HAP-1 (cell line): ENCODE measurements at regions not wholly inside any gene's neighbourhood (a gene's known extent, or its start where the extent isn't known, plus 50 kb on each side); places are given as distances from the start of the nearest gene placed in this dataset.
A peak's percentile ranks its signal among the peaks of the same experiment; 100 is the strongest.

Source experiments
- DNase-seq, 2 experiments: peaks; one replicate each; pipeline ENCODE4 v3.0.0-alpha.2; 2016 to 2020; ENCODE audit warnings: low spot score in 2 of 2
- H3K27me3 ChIP-seq: fragments of 250-450 bp; sonication (Bioruptor Pico); 2 replicates; pipeline ENCODE4 v1.5.1; 2020; ENCODE audit warnings: low read depth, mild to moderate bottlenecking, moderate library complexity
- H3K36me3 ChIP-seq: fragments of 250-450 bp; sonication (Bioruptor Pico); replicated peaks from 2 replicates; pipeline ENCODE4 v1.5.1; 2020; ENCODE audit warnings: mild to moderate bottlenecking
- H3K4me1 ChIP-seq: fragments of 250-450 bp; sonication (Bioruptor Pico); 2 replicates; pipeline ENCODE4 v1.5.1; 2020; ENCODE audit warnings: mild to moderate bottlenecking
- H3K4me3 ChIP-seq: fragments of 250-450 bp; sonication (Bioruptor Pico); 2 replicates; pipeline ENCODE4 v1.5.1; 2020; ENCODE audit warnings: mild to moderate bottlenecking, moderate library complexity
- H3K9me3 ChIP-seq: fragments of 250-450 bp; sonication (Bioruptor Pico); 2 replicates; pipeline ENCODE4 v1.5.1; 2020; ENCODE audit warnings: mild to moderate bottlenecking, moderate library complexity
- in situ Hi-C: fragments of 300-500 bp; cut with MboI; formaldehyde crosslinking; loops from 3 replicates; pipeline ENCODE4 v1.14.3; 2020; ENCODE audit warnings: low sequenced_read_pairs, inconsistent platforms, mixed read lengths

DNA sequence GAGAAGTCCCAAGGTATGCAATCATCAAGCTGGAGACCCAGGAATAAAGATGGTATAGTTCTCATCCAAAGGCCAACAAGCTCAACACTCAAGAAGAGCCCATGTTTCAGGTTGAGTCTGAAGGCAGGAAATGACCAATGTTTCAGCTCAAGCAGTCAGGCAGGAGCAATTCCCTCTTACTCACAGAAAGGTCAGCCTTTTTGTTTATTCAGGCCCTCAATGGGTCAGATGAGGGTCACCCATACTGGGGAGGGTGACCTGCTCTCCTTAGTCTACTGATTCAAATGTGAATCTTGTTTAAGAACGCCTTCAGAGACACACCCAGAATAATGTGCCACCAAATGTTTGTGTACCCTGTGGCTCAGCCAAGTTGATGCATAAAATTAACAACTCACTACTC is 262.4 kb downstream of the USP25 start:
- Histone ChIP-seq H3K27me3 (no peaks in the 10 kb centered on the region), H3K36me3 (no peaks in the 10 kb centered on the region), H3K4me3 (no peak overlapping the region), H3K9me3 (no peaks in the 10 kb centered on the region), H3K4me1 (peaks cover under 1% of the 10 kb centered on the region)
- DNase-seq = no peak
- in situ Hi-C loops = no loop called here

DNA sequence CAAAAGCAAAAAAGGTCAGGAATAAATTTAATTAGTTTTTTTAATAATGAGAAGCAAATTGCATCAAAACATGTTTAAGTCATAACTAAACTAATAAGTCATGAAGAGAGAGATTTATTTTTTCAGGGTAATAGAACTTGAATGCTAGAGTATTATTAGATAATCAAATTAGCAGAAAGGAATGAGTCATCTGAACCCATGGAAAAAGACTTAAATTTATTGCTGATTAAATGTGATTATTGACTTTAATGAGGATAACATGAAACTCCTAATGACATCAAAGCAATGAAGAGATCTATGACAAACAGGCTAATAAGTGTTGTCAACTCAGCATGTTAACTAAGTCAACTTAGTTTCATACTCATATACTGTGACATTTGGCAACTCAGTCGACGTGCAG is 264.2 kb downstream of the USP25 start:
- H3K4me3 ChIP-seq = no peak overlapping the region
- no peaks in the 10 kb centered on the region for H3K27me3 ChIP-seq
- in situ Hi-C loops = no loop called here
- peaks cover 11% of the 10 kb centered on the region for H3K4me1 ChIP-seq
- no peak for DNase-seq
- no peaks in the 10 kb centered on the region for H3K36me3 ChIP-seq
- no peaks in the 10 kb centered on the region for H3K9me3 ChIP-seq

DNA sequence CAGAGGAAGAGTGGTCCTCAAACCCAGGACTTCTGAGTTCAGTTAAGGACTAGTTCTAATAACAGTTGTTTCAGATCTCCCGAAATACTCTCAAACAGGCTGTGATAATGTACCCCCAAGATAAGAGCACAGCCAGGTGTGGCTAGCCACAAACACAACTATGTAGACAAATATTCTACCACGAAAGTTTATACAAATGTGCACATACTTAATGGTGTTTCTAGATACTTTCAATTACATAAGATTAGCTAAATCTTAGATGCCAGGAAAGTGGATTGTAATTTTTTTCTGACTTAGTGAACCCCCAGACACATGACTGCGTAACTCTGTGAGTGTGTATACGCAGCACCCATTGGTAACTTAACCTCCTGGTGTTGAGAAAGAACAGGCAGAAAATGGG is 270.0 kb downstream of the USP25 start:
- no peak for DNase-seq
- Histone ChIP-seq H3K27me3 (no peaks in the 10 kb centered on the region), H3K4me1 (peaks cover 11% of the 10 kb centered on the region), H3K4me3 (no peak overlapping the region), H3K36me3 (no peaks in the 10 kb centered on the region), H3K9me3 (no peaks in the 10 kb centered on the region)
- in situ Hi-C loops = no loop called here

DNA sequence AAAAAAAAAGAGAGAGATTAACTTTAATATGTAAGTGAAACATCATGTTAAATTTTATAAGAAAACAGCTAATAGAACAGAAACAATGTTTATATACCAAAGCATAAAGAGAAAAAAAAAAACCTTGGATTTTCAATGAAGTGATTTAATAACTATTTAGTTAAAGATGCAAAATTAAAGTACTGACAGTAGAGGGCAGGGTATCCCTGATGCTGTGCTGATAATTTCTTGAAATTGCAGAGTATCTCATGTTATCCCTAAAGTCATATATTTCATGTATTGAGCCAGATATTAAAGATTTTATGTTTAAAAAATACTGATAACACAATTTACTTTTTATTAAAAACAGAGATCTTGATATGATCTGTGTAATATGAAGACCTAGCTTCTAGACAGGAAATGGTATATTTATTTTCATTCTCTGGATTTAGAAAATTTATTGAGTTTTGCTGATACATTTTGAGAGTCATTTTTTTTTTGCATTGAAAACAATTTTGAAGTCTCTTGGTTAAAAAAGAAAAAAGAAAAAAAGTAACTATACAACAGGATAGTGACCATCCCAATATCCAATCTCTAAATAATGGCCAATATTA is 273.2 kb downstream of the USP25 start:
- in situ Hi-C loops = no loop called here
- peak in 1 of 2 experiments; percentile 32 for DNase-seq

DNA sequence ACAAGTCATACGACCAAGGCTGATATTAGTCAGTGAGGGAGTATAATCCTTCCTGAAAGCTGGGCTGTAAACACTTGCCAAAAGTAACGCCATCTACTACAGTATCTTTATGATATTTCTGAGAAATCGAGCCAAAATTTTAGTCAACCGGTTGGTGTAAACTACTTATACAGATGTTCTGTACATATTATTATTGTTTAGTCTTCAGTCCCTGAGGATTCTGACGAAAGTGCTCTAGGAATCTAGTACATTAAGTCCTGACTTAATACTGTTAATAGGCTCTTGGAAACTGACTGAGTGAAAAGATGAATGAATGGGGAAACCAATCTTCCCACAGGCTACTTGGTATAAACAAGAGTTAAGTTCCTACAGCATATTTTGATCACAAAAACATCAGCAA is 274.3 kb downstream of the USP25 start:
- no peak for DNase-seq
- in situ Hi-C loops = no loop called here
- H3K9me3 ChIP-seq = no peaks in the 10 kb centered on the region
- no peaks in the 10 kb centered on the region for H3K4me1 ChIP-seq
- no peak overlapping the region for H3K4me3 ChIP-seq
- H3K27me3 ChIP-seq = no peaks in the 10 kb centered on the region
- no peaks in the 10 kb centered on the region for H3K36me3 ChIP-seq

More for the DNA sequence above, 273.2 kb downstream of the USP25 start:
- Histone ChIP-seq H3K4me3 (no peak overlapping the region), H3K9me3 (no peaks in the 10 kb centered on the region), H3K36me3 (no peaks in the 10 kb centered on the region), H3K4me1 (peaks cover 2% of the 10 kb centered on the region), H3K27me3 (no peaks in the 10 kb centered on the region)

DNA sequence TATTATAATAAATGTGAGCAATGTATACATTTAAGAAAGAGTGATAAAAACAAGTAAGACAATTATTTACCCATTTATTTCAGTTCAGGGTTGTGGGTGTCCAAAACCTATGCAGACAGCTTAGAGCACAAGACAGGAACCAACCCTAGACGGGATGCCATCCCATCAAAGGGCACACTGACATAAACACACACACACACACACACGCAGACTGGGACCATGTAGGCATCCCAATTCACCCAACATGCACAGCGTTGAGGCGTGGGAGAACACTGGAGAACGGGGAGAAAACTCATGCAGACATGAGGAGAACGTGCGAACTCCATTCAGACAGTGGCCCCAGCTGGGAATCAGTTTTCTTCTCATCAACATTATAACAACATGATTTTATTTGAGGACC is 274.7 kb downstream of the USP25 start:
- H3K36me3 ChIP-seq = no peaks in the 10 kb centered on the region
- in situ Hi-C loops = no loop called here
- no peak for DNase-seq

DNA sequence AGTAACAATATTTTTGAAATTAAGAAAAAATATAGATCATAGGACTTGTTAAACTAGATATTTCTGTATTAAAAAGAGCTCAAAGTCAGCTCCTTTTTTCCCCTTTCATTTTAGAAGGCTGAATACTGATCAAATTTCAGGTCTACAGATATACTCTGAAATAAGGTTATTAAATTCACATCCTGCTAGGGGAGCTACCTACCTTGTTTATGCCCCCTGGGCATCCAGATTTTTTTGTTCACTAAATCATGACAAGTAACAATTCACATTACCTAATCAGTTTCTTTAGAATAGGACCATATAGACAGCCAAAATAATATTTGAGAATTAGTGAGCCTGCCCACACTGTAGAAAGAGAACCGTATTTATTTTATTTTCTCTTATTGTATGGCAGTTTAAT is 276.2 kb downstream of the USP25 start:
- H3K27me3 ChIP-seq = no peaks in the 10 kb centered on the region
- in situ Hi-C loops = no loop called here
- no peaks in the 10 kb centered on the region for H3K4me1 ChIP-seq
- H3K36me3 ChIP-seq = no peaks in the 10 kb centered on the region
- no peak for DNase-seq
- H3K4me3 ChIP-seq = no peak overlapping the region
- H3K9me3 ChIP-seq = no peaks in the 10 kb centered on the region

More for the DNA sequence above, 274.7 kb downstream of the USP25 start:
- H3K27me3 ChIP-seq = no peaks in the 10 kb centered on the region
- H3K4me1 ChIP-seq = no peaks in the 10 kb centered on the region
- H3K4me3 ChIP-seq = no peak overlapping the region
- no peaks in the 10 kb centered on the region for H3K9me3 ChIP-seq

DNA sequence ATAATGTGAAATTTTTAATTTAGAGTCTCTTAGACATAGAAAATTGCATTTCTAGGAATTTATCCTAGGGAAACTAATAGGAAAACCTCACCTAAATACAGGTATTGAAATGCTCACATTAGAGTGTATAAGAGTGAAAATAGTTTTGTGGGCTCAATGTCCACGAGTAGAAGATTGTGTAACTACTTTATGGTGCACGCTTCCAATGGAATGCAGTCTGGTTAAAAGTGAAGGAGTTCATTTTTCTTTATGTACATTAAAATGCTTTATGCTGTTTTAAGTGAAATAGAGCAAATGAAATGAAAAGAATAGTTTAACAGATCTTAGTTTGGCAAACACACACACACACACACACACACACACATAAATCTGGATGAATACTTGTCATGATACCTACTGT is 278.2 kb downstream of the USP25 start:
- in situ Hi-C loops = no loop called here
- Histone ChIP-seq H3K36me3 (no peaks in the 10 kb centered on the region), H3K4me1 (no peaks in the 10 kb centered on the region), H3K27me3 (no peaks in the 10 kb centered on the region), H3K9me3 (no peaks in the 10 kb centered on the region), H3K4me3 (no peak overlapping the region)
- no peak for DNase-seq

DNA sequence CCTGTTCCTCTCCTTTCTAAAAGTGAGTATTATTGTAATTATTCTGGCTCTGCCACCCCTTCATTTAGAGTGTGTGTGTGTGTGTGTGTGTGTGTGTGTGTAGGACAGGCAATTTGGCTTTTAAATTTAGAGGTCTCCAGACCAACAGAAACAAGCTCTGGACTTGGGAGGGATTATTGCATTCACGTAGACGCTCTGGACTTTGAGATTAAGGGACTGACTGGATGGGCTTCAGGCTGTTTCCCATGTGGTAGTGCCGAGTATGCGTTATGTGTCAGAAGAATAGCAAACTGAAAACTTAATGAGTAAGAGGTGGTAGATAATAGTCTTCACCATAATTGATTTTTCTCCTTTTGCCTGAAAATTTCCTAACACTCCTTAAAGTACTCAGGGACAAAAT is 281.9 kb downstream of the USP25 start:
- Histone ChIP-seq H3K4me1 (no peaks in the 10 kb centered on the region), H3K36me3 (no peaks in the 10 kb centered on the region), H3K9me3 (no peaks in the 10 kb centered on the region), H3K4me3 (no peak overlapping the region), H3K27me3 (no peaks in the 10 kb centered on the region)
- DNase-seq = no peak
- in situ Hi-C loops = no loop called here

DNA sequence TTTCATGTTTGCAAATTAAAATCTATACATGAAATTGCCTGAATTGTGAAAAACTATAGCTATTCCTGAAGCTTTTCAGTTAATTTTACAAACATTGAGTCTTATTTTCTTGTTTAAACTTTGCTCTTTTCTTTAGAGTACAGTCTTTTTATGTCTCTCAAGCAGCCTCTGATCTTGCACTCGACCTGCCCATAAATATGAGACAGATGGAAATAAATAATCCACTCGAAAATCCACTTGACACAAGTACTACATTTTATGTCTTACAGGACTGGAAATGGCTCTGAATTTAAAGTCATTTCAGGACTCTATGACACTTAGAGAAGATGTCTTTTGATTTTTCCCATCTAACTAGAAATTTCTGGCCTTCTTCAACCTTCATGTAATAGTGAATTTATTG is 283.8 kb downstream of the USP25 start:
- no peaks in the 10 kb centered on the region for H3K36me3 ChIP-seq
- no peak overlapping the region for H3K4me3 ChIP-seq
- DNase-seq = no peak
- in situ Hi-C loops = no loop called here
- H3K4me1 ChIP-seq = no peaks in the 10 kb centered on the region
- no peaks in the 10 kb centered on the region for H3K27me3 ChIP-seq
- H3K9me3 ChIP-seq = no peaks in the 10 kb centered on the region

DNA sequence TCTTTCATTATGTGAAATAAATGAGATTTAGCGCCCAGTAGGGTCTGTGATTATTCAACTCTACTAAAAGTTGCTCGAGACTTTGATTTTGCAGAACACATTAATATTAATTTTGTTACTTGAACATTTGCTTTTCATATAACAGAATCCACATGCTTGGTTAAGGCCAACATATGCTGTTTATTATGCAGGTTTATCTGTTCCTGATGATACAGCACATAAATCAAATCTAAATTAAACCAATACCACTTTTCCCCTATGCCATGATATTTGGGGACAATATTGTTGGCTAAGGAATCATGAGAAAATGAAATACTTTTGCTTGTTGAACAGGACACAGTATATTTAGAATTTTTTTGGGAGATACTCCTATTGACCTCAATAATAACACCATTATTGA is 291.1 kb downstream of the USP25 start:
- H3K27me3 ChIP-seq = no peaks in the 10 kb centered on the region
- H3K9me3 ChIP-seq = no peaks in the 10 kb centered on the region
- no peak for DNase-seq
- H3K36me3 ChIP-seq = no peaks in the 10 kb centered on the region
- no peak overlapping the region for H3K4me3 ChIP-seq
- in situ Hi-C loops = no loop called here
- no peaks in the 10 kb centered on the region for H3K4me1 ChIP-seq

DNA sequence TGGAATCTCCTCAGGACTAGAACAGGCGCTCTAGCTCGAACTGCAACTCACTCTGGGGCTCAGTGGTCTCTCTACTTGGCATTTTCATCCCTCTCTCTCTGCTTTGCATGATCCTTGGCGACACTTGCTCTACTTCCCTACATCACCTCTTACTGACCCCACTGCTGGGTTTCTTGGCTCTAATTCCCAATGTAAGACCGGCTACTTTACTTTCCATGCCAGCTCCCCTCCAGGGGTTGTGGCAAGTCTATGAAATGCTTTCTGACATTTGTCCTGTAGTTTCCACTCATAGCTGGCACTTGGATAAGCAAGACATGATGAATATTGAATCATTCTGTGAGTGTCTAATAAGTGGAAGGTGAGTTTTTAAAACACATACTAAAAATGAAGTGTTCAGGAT is 292.3 kb downstream of the USP25 start:
- no peak for DNase-seq
- no peaks in the 10 kb centered on the region for H3K36me3 ChIP-seq
- no peak overlapping the region for H3K4me3 ChIP-seq
- in situ Hi-C loops = no loop called here
- no peaks in the 10 kb centered on the region for H3K9me3 ChIP-seq
- H3K4me1 ChIP-seq = no peaks in the 10 kb centered on the region
- H3K27me3 ChIP-seq = no peaks in the 10 kb centered on the region

DNA sequence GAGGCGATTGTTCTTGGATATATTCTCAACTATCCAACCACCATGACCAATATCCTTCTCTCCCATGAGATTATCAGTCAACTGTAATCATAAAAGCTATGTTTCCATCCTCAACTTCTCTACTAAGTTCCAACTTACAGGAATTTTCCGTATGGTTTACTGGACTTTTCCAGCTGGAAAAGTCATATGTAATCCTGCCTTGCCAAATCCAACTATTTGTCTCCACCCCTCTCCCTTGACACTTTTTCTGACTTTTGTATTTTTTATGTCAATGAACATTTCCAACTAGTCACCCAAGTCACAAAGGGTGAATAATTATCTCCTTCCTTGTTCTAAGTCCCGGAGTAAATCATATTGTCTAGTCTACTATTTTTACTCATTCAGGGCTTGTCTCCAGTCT is 293.1 kb downstream of the USP25 start:
- no peaks in the 10 kb centered on the region for H3K27me3 ChIP-seq
- H3K9me3 ChIP-seq = no peaks in the 10 kb centered on the region
- H3K4me3 ChIP-seq = no peak overlapping the region
- no peaks in the 10 kb centered on the region for H3K36me3 ChIP-seq
- in situ Hi-C loops = no loop called here
- DNase-seq = no peak
- no peaks in the 10 kb centered on the region for H3K4me1 ChIP-seq

DNA sequence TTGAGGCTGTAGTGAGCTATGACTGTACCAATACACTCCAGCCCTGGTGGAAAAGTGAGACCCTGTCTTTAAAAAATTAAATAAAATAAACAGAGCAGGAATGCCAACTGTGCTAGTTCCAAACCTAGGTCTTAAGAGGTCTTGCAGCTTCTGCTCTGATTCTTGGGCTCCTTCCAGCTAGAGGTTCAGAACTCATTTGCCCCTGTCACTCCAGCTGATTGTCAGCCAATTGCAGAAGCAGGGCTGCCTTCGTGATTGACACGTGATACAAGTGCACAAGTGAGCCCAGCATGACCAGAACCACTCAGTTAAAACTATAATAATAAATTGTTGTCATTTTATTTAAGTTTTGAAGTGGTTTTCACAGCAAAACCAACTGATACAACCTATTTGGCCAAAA is 298.4 kb downstream of the USP25 start:
- no peaks in the 10 kb centered on the region for H3K36me3 ChIP-seq
- in situ Hi-C loops = no loop called here
- DNase-seq = no peak
- no peak overlapping the region for H3K4me3 ChIP-seq
- H3K27me3 ChIP-seq = no peaks in the 10 kb centered on the region
- H3K9me3 ChIP-seq = no peaks in the 10 kb centered on the region
- H3K4me1 ChIP-seq = no peaks in the 10 kb centered on the region

DNA sequence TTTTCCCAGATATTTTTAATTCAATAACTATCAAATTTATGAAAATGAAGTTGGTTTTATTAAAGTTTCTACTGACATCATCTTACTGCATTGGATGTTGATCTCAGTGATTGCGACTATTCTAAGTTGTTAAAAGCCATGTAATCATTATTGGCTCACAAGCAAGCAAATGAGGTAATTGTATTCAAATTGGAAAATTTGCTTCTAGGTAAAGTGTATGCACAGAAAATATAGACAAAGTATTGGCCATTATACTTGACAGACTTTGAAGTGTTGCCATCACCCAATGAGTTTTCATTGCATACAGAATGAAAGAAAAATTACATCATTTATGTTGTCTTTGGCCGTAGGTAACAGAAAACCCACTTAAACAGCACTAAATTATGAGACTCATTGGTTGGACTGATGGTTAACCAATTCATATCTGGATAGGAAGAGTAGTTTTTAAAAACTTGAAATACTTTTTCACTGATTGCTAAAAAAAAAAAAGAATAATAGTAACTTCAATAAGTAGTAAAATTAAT is 299.2 kb downstream of the USP25 start:
- Histone ChIP-seq H3K4me3 (no peak overlapping the region), H3K27me3 (no peaks in the 10 kb centered on the region), H3K36me3 (no peaks in the 10 kb centered on the region), H3K9me3 (no peaks in the 10 kb centered on the region), H3K4me1 (no peaks in the 10 kb centered on the region)
- DNase-seq = no peak
- in situ Hi-C loops = no loop called here
